ENCODE measurements at regions not wholly inside any gene's neighbourhood (a gene's known extent, or its start where the extent isn't known, plus 50 kb on each side); places are given as distances from the start of the nearest gene placed in this dataset.

GRCh38 chr3:40624189-40624769 is 99.5 kb downstream of the ZNF621 start:
- Mint-ChIP-seq H3K9me3 (ENCODE audit: low read depth) (peaks cover 14% of the 10 kb centered on the region), H3K4me3 (no peak overlapping the region), H3K4me1 (ENCODE audit: low read depth) (no peaks in the 10 kb centered on the region), H3K27ac (no peak overlapping the region), H3K27me3 (peaks cover 7% of the 10 kb centered on the region), H3K36me3 (peaks cover 3% of the 10 kb centered on the region)

- Mint-ChIP-seq H3K36me3 (peaks cover 3% of the 10 kb centered on the region), H3K9me3 (ENCODE audit: low read depth) (peaks cover 17% of the 10 kb centered on the region), H3K27me3 (peaks cover 8% of the 10 kb centered on the region), H3K4me3 (no peak overlapping the region), H3K27ac (no peak overlapping the region), H3K4me1 (ENCODE audit: low read depth) (no peaks in the 10 kb centered on the region)
Measured at GRCh38 chr3:40627095-40627494, 102.3 kb downstream of the ZNF621 start.

GRCh38 chr3:40628984-40629383 is 104.2 kb downstream of the ZNF621 start:
- H3K4me1 Mint-ChIP-seq (ENCODE audit: low read depth), result no peaks in the 10 kb centered on the region
- H3K27ac Mint-ChIP-seq, result no peak overlapping the region
- peaks cover 13% of the 10 kb centered on the region for H3K9me3 Mint-ChIP-seq (ENCODE audit: low read depth)
- peaks cover 7% of the 10 kb centered on the region for H3K36me3 Mint-ChIP-seq
- peaks cover 11% of the 10 kb centered on the region for H3K27me3 Mint-ChIP-seq
- no peak overlapping the region for H3K4me3 Mint-ChIP-seq

GRCh38 chr3:40631341-40631995 is 106.7 kb downstream of the ZNF621 start:
- Mint-ChIP-seq H3K27ac (no peak overlapping the region), H3K36me3 (peaks cover 7% of the 10 kb centered on the region), H3K27me3 (peaks cover 11% of the 10 kb centered on the region), H3K4me1 (ENCODE audit: low read depth) (no peaks in the 10 kb centered on the region), H3K4me3 (no peak overlapping the region), H3K9me3 (ENCODE audit: low read depth) (peaks cover 18% of the 10 kb centered on the region)

GRCh38 chr3:40637906-40638305 is 113.1 kb downstream of the ZNF621 start:
- no peaks in the 10 kb centered on the region for H3K4me1 Mint-ChIP-seq (ENCODE audit: low read depth)
- H3K27me3 Mint-ChIP-seq, result no peaks in the 10 kb centered on the region
- H3K4me3 Mint-ChIP-seq, result no peak overlapping the region
- no peaks in the 10 kb centered on the region for H3K36me3 Mint-ChIP-seq
- H3K9me3 Mint-ChIP-seq (ENCODE audit: low read depth), result peaks cover 13% of the 10 kb centered on the region
- no peak overlapping the region for H3K27ac Mint-ChIP-seq

- no peak overlapping the region for H3K4me3 Mint-ChIP-seq
- no peak overlapping the region for H3K27ac Mint-ChIP-seq
- no peaks in the 10 kb centered on the region for H3K4me1 Mint-ChIP-seq (ENCODE audit: low read depth)
- peaks cover 1% of the 10 kb centered on the region for H3K27me3 Mint-ChIP-seq
- peaks cover 13% of the 10 kb centered on the region for H3K9me3 Mint-ChIP-seq (ENCODE audit: low read depth)
- no peaks in the 10 kb centered on the region for H3K36me3 Mint-ChIP-seq
Measured at GRCh38 chr3:40639006-40639405, 114.2 kb downstream of the ZNF621 start.

- Mint-ChIP-seq H3K36me3 (no peaks in the 10 kb centered on the region), H3K4me3 (no peak overlapping the region), H3K4me1 (ENCODE audit: low read depth) (no peaks in the 10 kb centered on the region), H3K27ac (no peak overlapping the region), H3K27me3 (peaks cover 9% of the 10 kb centered on the region), H3K9me3 (ENCODE audit: low read depth) (peaks cover 6% of the 10 kb centered on the region)
Measured at GRCh38 chr3:40642812-40643211, 118.1 kb downstream of the ZNF621 start.

- H3K36me3 Mint-ChIP-seq, result no peaks in the 10 kb centered on the region
- H3K4me1 Mint-ChIP-seq (ENCODE audit: low read depth), result no peaks in the 10 kb centered on the region
Measured at GRCh38 chr3:40645883-40646282, 121.1 kb downstream of the ZNF621 start.

GRCh38 chr3:40649346-40649745 is 124.6 kb downstream of the ZNF621 start:
- Mint-ChIP-seq H3K4me1 (ENCODE audit: low read depth) (no peaks in the 10 kb centered on the region), H3K4me3 (no peak overlapping the region), H3K27me3 (peaks cover 7% of the 10 kb centered on the region), H3K27ac (no peak overlapping the region), H3K9me3 (ENCODE audit: low read depth) (no peaks in the 10 kb centered on the region), H3K36me3 (no peaks in the 10 kb centered on the region)

More at GRCh38 chr3:40645883-40646282, 121.1 kb downstream of the ZNF621 start:
- H3K4me3 Mint-ChIP-seq, result no peak overlapping the region
- peaks cover 6% of the 10 kb centered on the region for H3K9me3 Mint-ChIP-seq (ENCODE audit: low read depth)
- peaks cover 9% of the 10 kb centered on the region for H3K27me3 Mint-ChIP-seq
- no peak overlapping the region for H3K27ac Mint-ChIP-seq

- Mint-ChIP-seq H3K4me1 (ENCODE audit: low read depth) (no peaks in the 10 kb centered on the region), H3K27ac (no peak overlapping the region), H3K36me3 (no peaks in the 10 kb centered on the region), H3K4me3 (no peak overlapping the region), H3K27me3 (peaks cover 4% of the 10 kb centered on the region), H3K9me3 (ENCODE audit: low read depth) (no peaks in the 10 kb centered on the region)
Measured at GRCh38 chr3:40652072-40652471, 127.3 kb downstream of the ZNF621 start.

- no peaks in the 10 kb centered on the region for H3K36me3 Mint-ChIP-seq
- no peaks in the 10 kb centered on the region for H3K4me1 Mint-ChIP-seq (ENCODE audit: low read depth)
- H3K9me3 Mint-ChIP-seq (ENCODE audit: low read depth), result peaks cover 4% of the 10 kb centered on the region
- no peak overlapping the region for H3K4me3 Mint-ChIP-seq
- no peak overlapping the region for H3K27ac Mint-ChIP-seq
- peaks cover 5% of the 10 kb centered on the region for H3K27me3 Mint-ChIP-seq
Measured at GRCh38 chr3:40653001-40653400, 128.2 kb downstream of the ZNF621 start.

GRCh38 chr3:40653878-40654277 is 129.1 kb downstream of the ZNF621 start:
- Mint-ChIP-seq H3K4me1 (ENCODE audit: low read depth) (no peaks in the 10 kb centered on the region), H3K27ac (no peak overlapping the region), H3K27me3 (peaks cover 5% of the 10 kb centered on the region), H3K9me3 (ENCODE audit: low read depth) (peaks cover 5% of the 10 kb centered on the region), H3K4me3 (no peak overlapping the region), H3K36me3 (no peaks in the 10 kb centered on the region)

- Mint-ChIP-seq H3K4me3 (no peak overlapping the region), H3K27ac (no peak overlapping the region), H3K4me1 (ENCODE audit: low read depth) (no peaks in the 10 kb centered on the region), H3K9me3 (ENCODE audit: low read depth) (peaks cover 5% of the 10 kb centered on the region), H3K36me3 (no peaks in the 10 kb centered on the region), H3K27me3 (peaks cover 5% of the 10 kb centered on the region)
Measured at GRCh38 chr3:40655551-40655950, 130.8 kb downstream of the ZNF621 start.

- H3K4me3 Mint-ChIP-seq, result no peak overlapping the region
- H3K9me3 Mint-ChIP-seq (ENCODE audit: low read depth), result peaks cover 5% of the 10 kb centered on the region
- no peaks in the 10 kb centered on the region for H3K4me1 Mint-ChIP-seq (ENCODE audit: low read depth)
- no peaks in the 10 kb centered on the region for H3K36me3 Mint-ChIP-seq
- peaks cover 8% of the 10 kb centered on the region for H3K27me3 Mint-ChIP-seq
- no peak overlapping the region for H3K27ac Mint-ChIP-seq
Measured at GRCh38 chr3:40657623-40658022, 132.9 kb downstream of the ZNF621 start.

GRCh38 chr3:40658305-40658704 is 133.5 kb downstream of the ZNF621 start:
- Mint-ChIP-seq H3K27ac (no peak overlapping the region), H3K36me3 (no peaks in the 10 kb centered on the region), H3K27me3 (peaks cover 6% of the 10 kb centered on the region), H3K4me1 (ENCODE audit: low read depth) (no peaks in the 10 kb centered on the region), H3K4me3 (no peak overlapping the region), H3K9me3 (ENCODE audit: low read depth) (peaks cover 5% of the 10 kb centered on the region)

- Mint-ChIP-seq H3K9me3 (ENCODE audit: low read depth) (peaks cover 5% of the 10 kb centered on the region), H3K4me1 (ENCODE audit: low read depth) (no peaks in the 10 kb centered on the region), H3K27me3 (peaks cover 10% of the 10 kb centered on the region), H3K36me3 (no peaks in the 10 kb centered on the region), H3K27ac (no peak overlapping the region), H3K4me3 (no peak overlapping the region)
Measured at GRCh38 chr3:40660554-40660953, 135.8 kb downstream of the ZNF621 start.

All from activated naive CD8-positive, alpha-beta T cell (primary cell).